A549 (cell line): ENCODE measurements at regions not wholly inside any gene's neighbourhood (a gene's known extent, or its start where the extent isn't known, plus 50 kb on each side); places are given as distances from the start of the nearest gene placed in this dataset.
"Not testable (repeated sequence)": the region's sequence is repeated elsewhere in the genome, so short reads cannot be mapped to it uniquely, and the experiment has no call there.

Experiments
- ATAC-seq, 2 experiments: fragments of 200-7000 bp in 1 of 2; fragments of >200 bp in 1 of 2; cut with Nextera tagmentation in 1 of 2; cut with Tn5 transposase in 1 of 2; 3 replicates each; pipeline versions ENCODE4 v1.8.0 to v1.9.1; 2018 to 2020; ENCODE audit warnings: mild to moderate bottlenecking in 1 of 2, moderate library complexity in 1 of 2
- CTCF ChIA-PET: fragments of 300-600 bp; sonication (Branson Sonifier 250); formaldehyde crosslinking; extraction: SDS; loops from one replicate; lab custom pipeline; 2021; ENCODE audit warnings: antibody characterized with exemption, inconsistent platforms; lab: Yijun Ruan, JAX
- POLR2A ChIA-PET: fragments of 350-600 bp; formaldehyde crosslinking; extraction: SDS; loops from one replicate; lab custom pipeline; 2021; ENCODE audit warnings: antibody characterized with exemption, inconsistent platforms; lab: Yijun Ruan, JAX
- DNase-seq, 2 experiments: peaks; one replicate each; pipeline versions ENCODE4 v3.0.0 to v3.0.0-alpha.2; 2011 to 2016; ENCODE audit warnings: low read depth in 1 of 2, low spot score in 1 of 2
- FAIRE-seq: peaks from 2 replicates; lab custom pipeline; 2011; peaks lifted over from hg19 to GRCh38; lab: Jason Lieb, UNC
- H3K27ac ChIP-seq, 2 experiments: fragments of >200 bp; sonication (Bioruptor Twin); formaldehyde crosslinking; 3 replicates each; pipeline ENCODE4 v1.5.1; 2016 to 2017
- H3K4me1 ChIP-seq: fragments of >200 bp; sonication (Bioruptor Twin); formaldehyde crosslinking; 3 replicates; pipeline ENCODE4 v1.6.1; 2016
- H3K4me2 ChIP-seq: fragments of >200 bp; sonication (Bioruptor Twin); formaldehyde crosslinking; 3 replicates; pipeline ENCODE4 v1.6.1; 2016
- H3K4me3 ChIP-seq: fragments of >200 bp; sonication (Bioruptor Twin); formaldehyde crosslinking; 3 replicates; pipeline ENCODE4 v1.5.1; 2016
- H3K9me3 ChIP-seq: fragments of >200 bp; sonication (Bioruptor Twin); formaldehyde crosslinking; 3 replicates; pipeline ENCODE4 v1.6.1; 2016
- CHD2 ChIP-seq: fragments of 150-350 bp; IDR thresholded peaks from 2 replicates; pipeline ENCODE4 v1.6.1; 2014; ENCODE audit warnings: low read length; ENCODE audit not compliant: partially characterized antibody
- EHF ChIP-seq: fragments of 250-450 bp; sonication (Bioruptor Pico); IDR thresholded peaks from 2 replicates; pipeline ENCODE4 v1.5.0; 2020; ENCODE audit warnings: mild to moderate bottlenecking
- HEYL ChIP-seq: fragments of 250-450 bp; sonication (Bioruptor Pico); IDR thresholded peaks from 2 replicates; pipeline ENCODE4 v1.8.0; 2021; ENCODE audit warnings: mild to moderate bottlenecking, moderate library complexity
- JUN ChIP-seq, 2 experiments: fragments of >200 bp; sonication (Bioruptor Twin); formaldehyde crosslinking; IDR thresholded peaks; 2 replicates in 1 of 2; 3 replicates in 1 of 2; pipeline ENCODE4 v1.6.1; 2016 to 2017
- KDM5A ChIP-seq: fragments of 200-600 bp; sonication (generic); IDR thresholded peaks from 2 replicates; pipeline ENCODE4 v1.6.1; 2016; ENCODE audit warnings: antibody characterized with exemption, mild to moderate bottlenecking
- MAFK ChIP-seq: fragments of 450-650 bp; IDR thresholded peaks from 2 replicates; pipeline ENCODE4 v1.6.1; 2014; ENCODE audit not compliant: partially characterized antibody
- NFE2L2 ChIP-seq: fragments of 150-350 bp; conservative IDR thresholded peaks from 2 replicates; pipeline ENCODE4 v1.6.1; 2014; ENCODE audit warnings: low read length
- RAD21 ChIP-seq, 2 experiments: fragments of >200 bp in 1 of 2; sonication (Bioruptor Twin) in 1 of 2; formaldehyde crosslinking in 1 of 2; IDR thresholded peaks in 1 of 2; conservative IDR thresholded peaks in 1 of 2; 2 replicates in 1 of 2; 3 replicates in 1 of 2; pipeline ENCODE4 v1.6.1; 2012 to 2018; ENCODE audit warnings: inconsistent platforms in 1 of 2
- SMC3 ChIP-seq: fragments of >200 bp; sonication (Bioruptor Twin); formaldehyde crosslinking; IDR thresholded peaks from 3 replicates; pipeline ENCODE4 v1.6.1; 2018; ENCODE audit warnings: inconsistent platforms
- SREBF2 ChIP-seq: fragments of 450-650 bp; IDR thresholded peaks from 2 replicates; pipeline ENCODE4 v1.6.1; 2014; ENCODE audit warnings: mild to moderate bottlenecking, moderate library complexity
- ZC3H11A ChIP-seq: fragments of 450-650 bp; IDR thresholded peaks from 2 replicates; pipeline ENCODE4 v1.6.1; 2014; ENCODE audit warnings: antibody characterized with exemption, mild to moderate bottlenecking
- ZNF302 ChIP-seq: fragments of 250-450 bp; sonication (Bioruptor Pico); IDR thresholded peaks from 2 replicates; pipeline ENCODE4 v1.9.0; 2021; ENCODE audit warnings: inconsistent platforms, mild to moderate bottlenecking, moderate library complexity
- WGBS: methylation state at CpG from one replicate; pipeline ENCODE4 v1.1.6; 2017; ENCODE audit errors: missing lambda C conversion rate; 5-methylcytosine and 5-hydroxymethylcytosine counted together
- TF ChIP-seq, protein P1 (sequence below): fragments of >200 bp; sonication (Bioruptor Twin); formaldehyde crosslinking; IDR thresholded peaks from 3 replicates; pipeline ENCODE4 v1.6.1; 2016
- TF ChIP-seq, protein P2 (sequence below): fragments of 150-350 bp; IDR thresholded peaks from 2 replicates; pipeline ENCODE4 v1.6.1; 2014; ENCODE audit warnings: low read depth, mild to moderate bottlenecking, low read length
- TF ChIP-seq, protein P3 (sequence below): fragments of 200-600 bp; sonication (generic); IDR thresholded peaks from 2 replicates; pipeline ENCODE4 v1.6.1; 2016; ENCODE audit warnings: antibody characterized with exemption, mild to moderate bottlenecking, moderate library complexity

GRCh38 chr6:140001005-140001404, 626.6 kb upstream of the CITED2 start:
- no peak for DNase-seq
- no peak overlapping the region for H3K4me2 ChIP-seq
- WGBS = 74% methylated on average over 2 of the region's 2 CpGs

GRCh38 chr6:139999661-140000060, 625.2 kb upstream of the CITED2 start:
- 92% methylated on average over 6 of the region's 18 CpGs for WGBS
- H3K4me3 ChIP-seq, DNase-seq, FAIRE-seq, POLR2A ChIA-PET, H3K9me3 ChIP-seq, CTCF ChIA-PET, H3K4me1 ChIP-seq, ATAC-seq, H3K4me2 ChIP-seq, H3K27ac ChIP-seq: not testable (repeated sequence)

More at GRCh38 chr6:140001005-140001404, 626.6 kb upstream of the CITED2 start:
- POLR2A ChIA-PET = no interaction called here
- no peak for FAIRE-seq
- no peak overlapping the region for H3K4me3 ChIP-seq
- TF ChIP-seq KDM5A (no peak), MAFK (no peak), CHD2 (no peak), EHF (CRISPR knock-in tag) (no peak), SREBF2 (no peak), ZC3H11A (no peak), ZNF302 (CRISPR knock-in tag) (no peak)
- TF ChIP-seq, protein P1, sequence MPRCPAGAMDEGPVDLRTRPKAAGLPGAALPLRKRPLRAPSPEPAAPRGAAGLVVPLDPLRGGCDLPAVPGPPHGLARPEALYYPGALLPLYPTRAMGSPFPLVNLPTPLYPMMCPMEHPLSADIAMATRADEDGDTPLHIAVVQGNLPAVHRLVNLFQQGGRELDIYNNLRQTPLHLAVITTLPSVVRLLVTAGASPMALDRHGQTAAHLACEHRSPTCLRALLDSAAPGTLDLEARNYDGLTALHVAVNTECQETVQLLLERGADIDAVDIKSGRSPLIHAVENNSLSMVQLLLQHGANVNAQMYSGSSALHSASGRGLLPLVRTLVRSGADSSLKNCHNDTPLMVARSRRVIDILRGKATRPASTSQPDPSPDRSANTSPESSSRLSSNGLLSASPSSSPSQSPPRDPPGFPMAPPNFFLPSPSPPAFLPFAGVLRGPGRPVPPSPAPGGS = no peak
- TF ChIP-seq, protein P2, sequence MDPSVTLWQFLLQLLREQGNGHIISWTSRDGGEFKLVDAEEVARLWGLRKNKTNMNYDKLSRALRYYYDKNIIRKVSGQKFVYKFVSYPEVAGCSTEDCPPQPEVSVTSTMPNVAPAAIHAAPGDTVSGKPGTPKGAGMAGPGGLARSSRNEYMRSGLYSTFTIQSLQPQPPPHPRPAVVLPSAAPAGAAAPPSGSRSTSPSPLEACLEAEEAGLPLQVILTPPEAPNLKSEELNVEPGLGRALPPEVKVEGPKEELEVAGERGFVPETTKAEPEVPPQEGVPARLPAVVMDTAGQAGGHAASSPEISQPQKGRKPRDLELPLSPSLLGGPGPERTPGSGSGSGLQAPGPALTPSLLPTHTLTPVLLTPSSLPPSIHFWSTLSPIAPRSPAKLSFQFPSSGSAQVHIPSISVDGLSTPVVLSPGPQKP = no peak
- TF ChIP-seq, all 56 proteins: peak for 0
- Histone ChIP-seq H3K27ac (no peak overlapping the region), H3K4me1 (no peaks in the 10 kb centered on the region), H3K9me3 (no peaks in the 10 kb centered on the region)
- CTCF ChIA-PET = no interaction called here
- ATAC-seq = no peak

GRCh38 chr6:139998478-139998877, 624.0 kb upstream of the CITED2 start:
- 75% methylated on average over 11 of the region's 11 CpGs for WGBS
- POLR2A ChIA-PET, H3K27ac ChIP-seq: not testable (repeated sequence)

GRCh38 chr6:139996253-139996834, 621.9 kb upstream of the CITED2 start:
- Histone ChIP-seq H3K4me2 (no peak overlapping the region), H3K4me1 (no peaks in the 10 kb centered on the region), H3K27ac (no peak overlapping the region), H3K9me3 (no peaks in the 10 kb centered on the region), H3K4me3 (no peak overlapping the region)
- 64% methylated on average over 6 of the region's 6 CpGs for WGBS
- POLR2A ChIA-PET = no interaction called here
- DNase-seq (peak in 1 of 2 experiments; percentile 34), ATAC-seq (peak in 1 of 2 experiments; percentile 62; a peak in 3 of 6 replicates), FAIRE-seq (no peak)
- CTCF ChIA-PET = no interaction called here
- TF ChIP-seq SMC3 (0 out of 3 replicates have a peak, but pooled peaks have one; percentile 18), JUN (IDR thresholded peaks at IDR 0.05) (no peak), NFE2L2 (no peak), EHF (CRISPR knock-in tag) (no peak), HEYL (CRISPR knock-in tag) (no peak), RAD21 (conservative IDR thresholded peaks at IDR 0.05 in 1 of 2, IDR thresholded peaks at IDR 0.05 in 1 of 2) (peak; percentile 38 to 53; a peak in 4 of 5 replicates), SREBF2 (no peak)
- TF ChIP-seq, protein P3, sequence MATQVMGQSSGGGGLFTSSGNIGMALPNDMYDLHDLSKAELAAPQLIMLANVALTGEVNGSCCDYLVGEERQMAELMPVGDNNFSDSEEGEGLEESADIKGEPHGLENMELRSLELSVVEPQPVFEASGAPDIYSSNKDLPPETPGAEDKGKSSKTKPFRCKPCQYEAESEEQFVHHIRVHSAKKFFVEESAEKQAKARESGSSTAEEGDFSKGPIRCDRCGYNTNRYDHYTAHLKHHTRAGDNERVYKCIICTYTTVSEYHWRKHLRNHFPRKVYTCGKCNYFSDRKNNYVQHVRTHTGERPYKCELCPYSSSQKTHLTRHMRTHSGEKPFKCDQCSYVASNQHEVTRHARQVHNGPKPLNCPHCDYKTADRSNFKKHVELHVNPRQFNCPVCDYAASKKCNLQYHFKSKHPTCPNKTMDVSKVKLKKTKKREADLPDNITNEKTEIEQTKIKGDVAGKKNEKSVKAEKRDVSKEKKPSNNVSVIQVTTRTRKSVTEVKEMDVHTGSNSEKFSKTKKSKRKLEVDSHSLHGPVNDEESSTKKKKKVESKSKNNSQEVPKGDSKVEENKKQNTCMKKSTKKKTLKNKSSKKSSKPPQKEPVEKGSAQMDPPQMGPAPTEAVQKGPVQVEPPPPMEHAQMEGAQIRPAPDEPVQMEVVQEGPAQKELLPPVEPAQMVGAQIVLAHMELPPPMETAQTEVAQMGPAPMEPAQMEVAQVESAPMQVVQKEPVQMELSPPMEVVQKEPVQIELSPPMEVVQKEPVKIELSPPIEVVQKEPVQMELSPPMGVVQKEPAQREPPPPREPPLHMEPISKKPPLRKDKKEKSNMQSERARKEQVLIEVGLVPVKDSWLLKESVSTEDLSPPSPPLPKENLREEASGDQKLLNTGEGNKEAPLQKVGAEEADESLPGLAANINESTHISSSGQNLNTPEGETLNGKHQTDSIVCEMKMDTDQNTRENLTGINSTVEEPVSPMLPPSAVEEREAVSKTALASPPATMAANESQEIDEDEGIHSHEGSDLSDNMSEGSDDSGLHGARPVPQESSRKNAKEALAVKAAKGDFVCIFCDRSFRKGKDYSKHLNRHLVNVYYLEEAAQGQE = no peak
- TF ChIP-seq, protein P2 = no peak

More at GRCh38 chr6:139998478-139998877, 624.0 kb upstream of the CITED2 start:
- H3K9me3 ChIP-seq, CTCF ChIA-PET, H3K4me1 ChIP-seq, H3K4me2 ChIP-seq, DNase-seq, FAIRE-seq, ATAC-seq, H3K4me3 ChIP-seq: not testable (repeated sequence)
